A549 (cell line): ENCODE measurements at regions not wholly inside any gene's neighbourhood (a gene's known extent, or its start where the extent isn't known, plus 50 kb on each side); places are given as distances from the start of the nearest gene placed in this dataset.
A peak's percentile ranks its signal among the peaks of the same experiment; 100 is the strongest.

Experiments
- ATAC-seq, 2 experiments: fragments of 200-7000 bp in 1 of 2; fragments of >200 bp in 1 of 2; cut with Nextera tagmentation in 1 of 2; cut with Tn5 transposase in 1 of 2; 3 replicates each; pipeline versions ENCODE4 v1.8.0 to v1.9.1; 2018 to 2020; ENCODE audit warnings: mild to moderate bottlenecking in 1 of 2, moderate library complexity in 1 of 2
- CTCF ChIA-PET: fragments of 300-600 bp; sonication (Branson Sonifier 250); formaldehyde crosslinking; extraction: SDS; loops from one replicate; lab custom pipeline; 2021; ENCODE audit warnings: antibody characterized with exemption, inconsistent platforms; lab: Yijun Ruan, JAX
- POLR2A ChIA-PET: fragments of 350-600 bp; formaldehyde crosslinking; extraction: SDS; loops from one replicate; lab custom pipeline; 2021; ENCODE audit warnings: antibody characterized with exemption, inconsistent platforms; lab: Yijun Ruan, JAX
- DNase-seq, 2 experiments: peaks; one replicate each; pipeline versions ENCODE4 v3.0.0 to v3.0.0-alpha.2; 2011 to 2016; ENCODE audit warnings: low read depth in 1 of 2, low spot score in 1 of 2
- FAIRE-seq: peaks from 2 replicates; lab custom pipeline; 2011; peaks lifted over from hg19 to GRCh38; lab: Jason Lieb, UNC
- H3K27ac ChIP-seq, 2 experiments: fragments of >200 bp; sonication (Bioruptor Twin); formaldehyde crosslinking; 3 replicates each; pipeline ENCODE4 v1.5.1; 2016 to 2017
- H3K4me1 ChIP-seq: fragments of >200 bp; sonication (Bioruptor Twin); formaldehyde crosslinking; 3 replicates; pipeline ENCODE4 v1.6.1; 2016
- H3K4me2 ChIP-seq: fragments of >200 bp; sonication (Bioruptor Twin); formaldehyde crosslinking; 3 replicates; pipeline ENCODE4 v1.6.1; 2016
- H3K4me3 ChIP-seq: fragments of >200 bp; sonication (Bioruptor Twin); formaldehyde crosslinking; 3 replicates; pipeline ENCODE4 v1.5.1; 2016
- H3K9me3 ChIP-seq: fragments of >200 bp; sonication (Bioruptor Twin); formaldehyde crosslinking; 3 replicates; pipeline ENCODE4 v1.6.1; 2016
- BHLHE40 ChIP-seq: IDR thresholded peaks from 2 replicates; pipeline ENCODE4 v1.6.1; 2012; ENCODE audit warnings: low read depth, low read length, inconsistent platforms
- CBX8 ChIP-seq: fragments of 200-600 bp; sonication (generic); IDR thresholded peaks from 2 replicates; pipeline ENCODE4 v1.6.1; 2016
- CEBPB ChIP-seq, 2 experiments: fragments of >200 bp in 1 of 2; sonication (Bioruptor Twin) in 1 of 2; formaldehyde crosslinking in 1 of 2; IDR thresholded peaks; 2 replicates each; pipeline ENCODE4 v1.6.1; 2012 to 2016
- CHD2 ChIP-seq: fragments of 150-350 bp; IDR thresholded peaks from 2 replicates; pipeline ENCODE4 v1.6.1; 2014; ENCODE audit warnings: low read length; ENCODE audit not compliant: partially characterized antibody
- CHD4 ChIP-seq: fragments of 200-600 bp; sonication (generic); IDR thresholded peaks from 2 replicates; pipeline ENCODE4 v1.6.1; 2016; ENCODE audit warnings: antibody characterized with exemption, mild to moderate bottlenecking, borderline replicate concordance
- EP300 ChIP-seq, 2 experiments: fragments of >200 bp; sonication (Bioruptor Twin); formaldehyde crosslinking; IDR thresholded peaks; 2 replicates in 1 of 2; 3 replicates in 1 of 2; pipeline ENCODE4 v1.6.1; 2016 to 2017
- FOSB ChIP-seq: fragments of 250-450 bp; sonication (Bioruptor Pico); IDR thresholded peaks from 2 replicates; pipeline ENCODE4 v1.5.0; 2020; ENCODE audit warnings: mild to moderate bottlenecking, moderate library complexity
- GATA3 ChIP-seq: IDR thresholded peaks from 2 replicates; pipeline ENCODE4 v1.6.1; 2012; ENCODE audit warnings: borderline replicate concordance
- JUN ChIP-seq, 2 experiments: fragments of >200 bp; sonication (Bioruptor Twin); formaldehyde crosslinking; IDR thresholded peaks; 2 replicates in 1 of 2; 3 replicates in 1 of 2; pipeline ENCODE4 v1.6.1; 2016 to 2017
- JUNB ChIP-seq: fragments of >200 bp; sonication (Bioruptor Twin); formaldehyde crosslinking; IDR thresholded peaks from 2 replicates; pipeline ENCODE4 v1.6.1; 2016
- KDM5A ChIP-seq: fragments of 200-600 bp; sonication (generic); IDR thresholded peaks from 2 replicates; pipeline ENCODE4 v1.6.1; 2016; ENCODE audit warnings: antibody characterized with exemption, mild to moderate bottlenecking
- NPAS2 ChIP-seq: fragments of 250-450 bp; sonication (Bioruptor Pico); IDR thresholded peaks from 2 replicates; pipeline ENCODE4 v1.8.0; 2022; ENCODE audit warnings: mild to moderate bottlenecking, moderate library complexity, borderline replicate concordance
- RCOR1 ChIP-seq: fragments of 150-350 bp; IDR thresholded peaks from 2 replicates; pipeline ENCODE4 v1.6.1; 2014; ENCODE audit warnings: antibody characterized with exemption, low read length, low read depth
- RNF2 ChIP-seq: fragments of 200-600 bp; sonication (generic); IDR thresholded peaks from 2 replicates; pipeline ENCODE4 v1.6.1; 2016; ENCODE audit warnings: low read depth, mild to moderate bottlenecking, antibody characterized with exemption, moderate library complexity, borderline replicate concordance
- SREBF2 ChIP-seq: fragments of 450-650 bp; IDR thresholded peaks from 2 replicates; pipeline ENCODE4 v1.6.1; 2014; ENCODE audit warnings: mild to moderate bottlenecking, moderate library complexity
- ZNF302 ChIP-seq: fragments of 250-450 bp; sonication (Bioruptor Pico); IDR thresholded peaks from 2 replicates; pipeline ENCODE4 v1.9.0; 2021; ENCODE audit warnings: inconsistent platforms, mild to moderate bottlenecking, moderate library complexity
- WGBS: methylation state at CpG from one replicate; pipeline ENCODE4 v1.1.6; 2017; ENCODE audit errors: missing lambda C conversion rate; 5-methylcytosine and 5-hydroxymethylcytosine counted together
- TF ChIP-seq, protein P1 (sequence below): fragments of >200 bp; sonication (Bioruptor Twin); formaldehyde crosslinking; IDR thresholded peaks from 3 replicates; pipeline ENCODE4 v1.6.1; 2016
- TF ChIP-seq, protein P2 (sequence below): fragments of 250-450 bp; sonication (Bioruptor Pico); IDR thresholded peaks from 2 replicates; pipeline ENCODE4 v1.5.0; 2020; ENCODE audit warnings: low read depth, mild to moderate bottlenecking, moderate library complexity
- TF ChIP-seq, protein P3 (sequence below): fragments of 250-450 bp; sonication (Bioruptor Pico); IDR thresholded peaks from 2 replicates; pipeline ENCODE4 v1.5.0; 2021; ENCODE audit warnings: mild to moderate bottlenecking, moderate library complexity, borderline replicate concordance
- TF ChIP-seq, protein P4 (sequence below): IDR thresholded peaks from 2 replicates; pipeline ENCODE4 v1.6.1; 2012
- TF ChIP-seq, protein P5 (sequence below): fragments of 200-600 bp; sonication (generic); IDR thresholded peaks from 2 replicates; pipeline ENCODE4 v1.6.1; 2016; ENCODE audit warnings: antibody characterized with exemption, mild to moderate bottlenecking, moderate library complexity

DNA sequence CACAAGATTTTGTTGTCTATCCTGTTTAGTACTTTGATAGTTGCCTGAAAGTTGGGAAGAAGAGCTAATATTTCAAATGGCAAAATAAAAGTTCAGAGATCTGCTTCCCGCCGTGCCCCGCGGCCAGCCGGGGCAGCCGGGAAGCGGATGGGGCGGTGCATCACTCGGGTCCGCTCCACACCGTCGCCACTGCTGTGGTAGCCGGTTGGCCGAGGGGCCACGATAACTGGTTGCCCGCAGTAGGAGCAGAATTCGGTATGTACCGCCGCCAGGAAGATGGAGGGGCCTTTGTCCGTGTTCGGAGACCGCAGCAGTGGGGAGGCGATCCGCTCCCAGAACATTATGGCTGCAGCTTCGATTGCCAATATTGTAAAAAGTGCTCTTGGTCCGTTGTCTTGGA is 427.2 kb upstream of the PDE3A start (continued):
- TF ChIP-seq, protein P1, sequence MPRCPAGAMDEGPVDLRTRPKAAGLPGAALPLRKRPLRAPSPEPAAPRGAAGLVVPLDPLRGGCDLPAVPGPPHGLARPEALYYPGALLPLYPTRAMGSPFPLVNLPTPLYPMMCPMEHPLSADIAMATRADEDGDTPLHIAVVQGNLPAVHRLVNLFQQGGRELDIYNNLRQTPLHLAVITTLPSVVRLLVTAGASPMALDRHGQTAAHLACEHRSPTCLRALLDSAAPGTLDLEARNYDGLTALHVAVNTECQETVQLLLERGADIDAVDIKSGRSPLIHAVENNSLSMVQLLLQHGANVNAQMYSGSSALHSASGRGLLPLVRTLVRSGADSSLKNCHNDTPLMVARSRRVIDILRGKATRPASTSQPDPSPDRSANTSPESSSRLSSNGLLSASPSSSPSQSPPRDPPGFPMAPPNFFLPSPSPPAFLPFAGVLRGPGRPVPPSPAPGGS: no peak

DNA sequence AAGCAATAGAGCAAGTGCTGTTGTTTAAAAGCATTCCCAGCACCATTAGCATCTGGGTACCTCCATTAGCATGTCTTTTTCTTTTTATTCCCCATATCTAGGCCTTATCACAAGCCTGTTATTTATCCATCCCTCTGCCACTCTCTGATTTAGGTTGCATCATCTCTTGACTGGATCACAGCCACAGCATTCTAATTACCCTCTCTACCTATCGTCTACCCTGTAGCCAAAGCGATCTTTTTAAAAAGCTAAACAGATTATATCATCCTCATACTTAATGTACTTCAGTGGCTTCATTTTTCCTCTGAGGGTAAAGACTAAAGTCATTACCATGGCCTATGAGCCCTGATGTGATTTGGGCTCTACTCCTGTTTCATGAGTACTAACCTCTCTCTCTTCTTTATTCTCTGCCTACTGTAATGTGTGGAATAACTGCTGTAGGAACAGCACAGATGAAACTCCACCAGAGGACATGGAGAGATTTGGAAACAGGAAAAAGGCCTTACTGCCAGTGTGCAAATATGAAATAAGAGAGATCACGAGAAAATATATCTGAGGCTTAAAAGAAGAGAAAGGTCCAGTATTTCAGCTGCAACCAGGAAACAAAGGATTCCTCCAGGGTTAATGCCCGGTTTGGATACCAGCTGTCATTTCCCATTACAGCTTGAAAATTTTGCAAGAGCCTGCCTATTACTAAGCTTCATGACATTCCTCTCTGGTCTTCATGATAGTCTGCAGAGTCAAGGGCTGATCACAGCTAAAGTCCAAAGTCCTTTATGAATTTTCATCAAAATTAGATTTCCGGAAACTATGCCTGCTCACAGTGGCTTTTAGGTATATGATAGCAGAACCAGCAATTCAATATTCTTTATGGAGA is 422.5 kb upstream of the PDE3A start:
- Histone ChIP-seq H3K4me3 (peak overlapping the region; percentile 10; the same call in 1 of the 3 replicates), H3K4me1 (peaks cover 27% of the 10 kb centered on the region), H3K4me2 (peak overlapping the region; percentile 82), H3K27ac (peak overlapping the region; percentile 68 to 77), H3K9me3 (no peaks in the 10 kb centered on the region)
- FAIRE-seq (no peak), ATAC-seq (peak; percentile 85 to 86), DNase-seq (peak; percentile 12 to 54)
- TF ChIP-seq KDM5A: no peak
- TF ChIP-seq CBX8: no peak
- TF ChIP-seq, protein P2, sequence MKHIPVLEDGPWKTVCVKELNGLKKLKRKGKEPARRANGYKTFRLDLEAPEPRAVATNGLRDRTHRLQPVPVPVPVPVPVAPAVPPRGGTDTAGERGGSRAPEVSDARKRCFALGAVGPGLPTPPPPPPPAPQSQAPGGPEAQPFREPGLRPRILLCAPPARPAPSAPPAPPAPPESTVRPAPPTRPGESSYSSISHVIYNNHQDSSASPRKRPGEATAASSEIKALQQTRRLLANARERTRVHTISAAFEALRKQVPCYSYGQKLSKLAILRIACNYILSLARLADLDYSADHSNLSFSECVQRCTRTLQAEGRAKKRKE (CRISPR knock-in tag): no peak
- no peak for TF ChIP-seq RCOR1
- no peak for TF ChIP-seq CHD2
- no peak for TF ChIP-seq BHLHE40
- peak; percentile 2; the same call in 1 of the 2 replicates for TF ChIP-seq JUNB
- no peak for TF ChIP-seq FOSB (CRISPR knock-in tag)
- 0 out of 5 replicates have a peak, but pooled peaks of 1 of the 2 experiments have one; percentile 5 for TF ChIP-seq EP300 (IDR thresholded peaks at IDR 0.05)
- no peak for TF ChIP-seq GATA3
- TF ChIP-seq, protein P3, sequence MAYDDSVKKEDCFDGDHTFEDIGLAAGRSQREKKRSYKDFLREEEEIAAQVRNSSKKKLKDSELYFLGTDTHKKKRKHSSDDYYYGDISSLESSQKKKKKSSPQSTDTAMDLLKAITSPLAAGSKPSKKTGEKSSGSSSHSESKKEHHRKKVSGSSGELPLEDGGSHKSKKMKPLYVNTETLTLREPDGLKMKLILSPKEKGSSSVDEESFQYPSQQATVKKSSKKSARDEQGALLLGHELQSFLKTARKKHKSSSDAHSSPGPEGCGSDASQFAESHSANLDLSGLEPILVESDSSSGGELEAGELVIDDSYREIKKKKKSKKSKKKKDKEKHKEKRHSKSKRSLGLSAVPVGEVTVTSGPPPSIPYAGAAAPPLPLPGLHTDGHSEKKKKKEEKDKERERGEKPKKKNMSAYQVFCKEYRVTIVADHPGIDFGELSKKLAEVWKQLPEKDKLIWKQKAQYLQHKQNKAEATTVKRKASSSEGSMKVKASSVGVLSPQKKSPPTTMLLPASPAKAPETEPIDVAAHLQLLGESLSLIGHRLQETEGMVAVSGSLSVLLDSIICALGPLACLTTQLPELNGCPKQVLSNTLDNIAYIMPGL (CRISPR knock-in tag): no peak
- TF ChIP-seq RNF2: no peak
- TF ChIP-seq JUN (IDR thresholded peaks at IDR 0.05): no peak
- TF ChIP-seq, protein P4, sequence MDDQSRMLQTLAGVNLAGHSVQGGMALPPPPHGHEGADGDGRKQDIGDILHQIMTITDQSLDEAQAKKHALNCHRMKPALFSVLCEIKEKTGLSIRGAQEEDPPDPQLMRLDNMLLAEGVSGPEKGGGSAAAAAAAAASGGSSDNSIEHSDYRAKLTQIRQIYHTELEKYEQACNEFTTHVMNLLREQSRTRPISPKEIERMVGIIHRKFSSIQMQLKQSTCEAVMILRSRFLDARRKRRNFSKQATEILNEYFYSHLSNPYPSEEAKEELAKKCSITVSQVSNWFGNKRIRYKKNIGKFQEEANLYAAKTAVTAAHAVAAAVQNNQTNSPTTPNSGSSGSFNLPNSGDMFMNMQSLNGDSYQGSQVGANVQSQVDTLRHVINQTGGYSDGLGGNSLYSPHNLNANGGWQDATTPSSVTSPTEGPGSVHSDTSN: no peak
- no peak for TF ChIP-seq SREBF2
- TF ChIP-seq, protein P5, sequence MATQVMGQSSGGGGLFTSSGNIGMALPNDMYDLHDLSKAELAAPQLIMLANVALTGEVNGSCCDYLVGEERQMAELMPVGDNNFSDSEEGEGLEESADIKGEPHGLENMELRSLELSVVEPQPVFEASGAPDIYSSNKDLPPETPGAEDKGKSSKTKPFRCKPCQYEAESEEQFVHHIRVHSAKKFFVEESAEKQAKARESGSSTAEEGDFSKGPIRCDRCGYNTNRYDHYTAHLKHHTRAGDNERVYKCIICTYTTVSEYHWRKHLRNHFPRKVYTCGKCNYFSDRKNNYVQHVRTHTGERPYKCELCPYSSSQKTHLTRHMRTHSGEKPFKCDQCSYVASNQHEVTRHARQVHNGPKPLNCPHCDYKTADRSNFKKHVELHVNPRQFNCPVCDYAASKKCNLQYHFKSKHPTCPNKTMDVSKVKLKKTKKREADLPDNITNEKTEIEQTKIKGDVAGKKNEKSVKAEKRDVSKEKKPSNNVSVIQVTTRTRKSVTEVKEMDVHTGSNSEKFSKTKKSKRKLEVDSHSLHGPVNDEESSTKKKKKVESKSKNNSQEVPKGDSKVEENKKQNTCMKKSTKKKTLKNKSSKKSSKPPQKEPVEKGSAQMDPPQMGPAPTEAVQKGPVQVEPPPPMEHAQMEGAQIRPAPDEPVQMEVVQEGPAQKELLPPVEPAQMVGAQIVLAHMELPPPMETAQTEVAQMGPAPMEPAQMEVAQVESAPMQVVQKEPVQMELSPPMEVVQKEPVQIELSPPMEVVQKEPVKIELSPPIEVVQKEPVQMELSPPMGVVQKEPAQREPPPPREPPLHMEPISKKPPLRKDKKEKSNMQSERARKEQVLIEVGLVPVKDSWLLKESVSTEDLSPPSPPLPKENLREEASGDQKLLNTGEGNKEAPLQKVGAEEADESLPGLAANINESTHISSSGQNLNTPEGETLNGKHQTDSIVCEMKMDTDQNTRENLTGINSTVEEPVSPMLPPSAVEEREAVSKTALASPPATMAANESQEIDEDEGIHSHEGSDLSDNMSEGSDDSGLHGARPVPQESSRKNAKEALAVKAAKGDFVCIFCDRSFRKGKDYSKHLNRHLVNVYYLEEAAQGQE: no peak
- TF ChIP-seq ZNF302 (CRISPR knock-in tag): no peak
- TF ChIP-seq CHD4: no peak
- peak; percentile 37 to 42; a peak in 1 of 4 replicates for TF ChIP-seq CEBPB (IDR thresholded peaks at IDR 0.05)
- no peak for TF ChIP-seq NPAS2 (CRISPR knock-in tag)
- CTCF ChIA-PET: interaction anchor here (1.4 kb wide), 1 partner anchor 207 kb away, joined by 3 read pairs; no protein-coding TSS in a partner anchor
- 49% methylated on average over 5 of the region's 5 CpGs for WGBS
- POLR2A ChIA-PET: no interaction called here
